GM21367 (cell line): ENCODE measurements at regions not wholly inside any gene's neighbourhood (a gene's known extent, or its start where the extent isn't known, plus 50 kb on each side); places are given as distances from the start of the nearest gene placed in this dataset.
"Not testable (repeated sequence)": the region's sequence is repeated elsewhere in the genome, so short reads cannot be mapped to it uniquely, and the experiment has no call there.

Experiments used
- ATAC-seq: cut with Tn5 transposase; IDR thresholded peaks from one replicate; pipeline ENCODE4 v1.9.1; 2021; ENCODE audit not compliant: unreplicated experiment

DNA sequence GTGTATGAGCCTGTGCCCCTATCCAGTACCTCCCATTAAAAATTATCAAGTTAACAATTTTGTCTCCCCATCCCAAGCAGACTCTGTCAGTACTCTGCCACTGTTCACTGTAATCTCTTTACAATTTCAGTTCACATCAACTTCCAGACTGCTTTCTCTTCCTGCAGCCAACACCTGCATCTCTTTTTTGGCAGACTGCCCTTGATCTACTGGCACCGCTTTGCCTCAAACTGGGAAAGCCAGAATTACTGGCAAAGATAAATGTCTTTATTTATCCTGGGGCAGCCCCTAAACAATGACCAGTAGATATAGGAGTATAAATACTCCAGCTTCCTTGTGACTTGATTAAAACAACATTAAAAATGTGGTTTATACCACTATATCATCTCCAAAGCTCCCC lies 494.1 kb downstream of the ZNF385D start:
- ATAC-seq = no peak

DNA sequence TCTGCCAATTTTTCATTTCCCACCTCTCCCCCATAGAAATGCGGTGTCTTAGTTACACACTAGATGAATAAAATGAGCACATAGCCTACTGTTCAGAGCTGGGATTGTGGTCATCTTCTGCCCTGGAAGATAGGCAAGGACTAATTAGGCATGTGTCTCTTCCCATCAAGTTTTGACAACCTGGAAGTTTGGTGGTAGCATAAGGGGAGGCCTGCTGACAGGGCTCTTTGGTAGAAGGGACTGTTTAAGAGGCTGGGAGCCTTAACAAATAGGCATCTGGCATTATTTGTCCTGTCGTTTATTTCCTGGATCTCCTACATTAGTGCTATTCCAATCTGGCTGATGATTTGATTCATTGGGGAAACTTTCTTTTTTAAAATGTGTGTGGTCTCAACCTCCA lies 512.3 kb downstream of the ZNF385D start:
- ATAC-seq = no peak

DNA sequence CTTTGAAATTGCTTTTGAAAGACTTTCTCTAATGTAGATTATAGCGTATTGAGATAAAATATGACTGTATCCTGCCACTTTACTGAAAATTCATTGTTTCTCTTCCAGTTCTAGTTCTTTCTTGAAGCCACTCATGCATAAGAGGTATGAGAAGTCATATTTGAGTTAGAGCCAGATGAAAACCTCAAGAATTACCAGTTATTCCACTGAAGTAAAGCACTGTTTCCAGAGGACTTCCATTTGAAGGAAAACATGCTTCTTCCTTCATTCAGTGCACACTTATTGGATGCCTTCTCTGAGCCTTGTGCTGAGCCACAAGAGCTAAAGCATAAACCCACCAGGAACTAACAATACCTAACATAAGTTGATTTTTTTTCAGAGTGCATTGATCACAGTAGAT lies 513.4 kb downstream of the ZNF385D start:
- no peak for ATAC-seq

DNA sequence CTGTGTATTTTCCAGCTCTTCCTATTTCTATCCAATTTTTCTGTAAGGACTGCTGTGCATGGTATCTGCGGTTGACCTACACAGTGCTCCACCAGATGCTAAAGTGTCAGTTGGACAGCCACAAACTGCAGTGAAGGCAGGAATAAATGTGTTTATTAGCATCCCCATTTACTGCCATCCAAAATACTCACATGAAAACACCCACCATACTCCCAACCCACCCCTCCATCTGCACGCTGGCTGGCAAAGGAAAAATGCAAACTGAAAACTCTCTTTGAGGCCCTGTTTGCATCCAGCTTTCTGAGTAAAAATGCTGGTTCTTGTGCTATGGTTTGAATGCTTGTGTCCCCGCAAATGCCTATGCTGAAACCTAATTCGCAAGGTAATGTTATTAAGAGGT lies 515.5 kb downstream of the ZNF385D start:
- ATAC-seq = no peak

DNA sequence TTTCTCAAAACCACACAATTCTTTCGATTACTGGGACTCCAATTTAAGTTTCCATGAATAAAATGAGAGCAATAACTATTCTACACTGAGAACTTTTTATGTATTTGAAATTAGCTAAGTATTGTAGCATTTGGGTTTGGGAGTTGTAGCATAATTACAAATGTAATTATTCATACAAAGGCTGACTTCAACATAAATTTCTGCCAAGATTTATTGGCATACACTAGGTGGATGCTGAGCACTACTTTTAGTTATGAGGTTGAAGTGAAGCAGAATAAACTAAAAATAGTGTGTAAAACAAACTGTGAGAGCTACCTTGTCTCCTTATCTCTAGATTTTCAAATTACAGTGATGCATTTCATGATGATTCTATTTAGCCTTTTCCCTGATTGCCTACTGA lies 516.1 kb downstream of the ZNF385D start:
- ATAC-seq = no peak

DNA sequence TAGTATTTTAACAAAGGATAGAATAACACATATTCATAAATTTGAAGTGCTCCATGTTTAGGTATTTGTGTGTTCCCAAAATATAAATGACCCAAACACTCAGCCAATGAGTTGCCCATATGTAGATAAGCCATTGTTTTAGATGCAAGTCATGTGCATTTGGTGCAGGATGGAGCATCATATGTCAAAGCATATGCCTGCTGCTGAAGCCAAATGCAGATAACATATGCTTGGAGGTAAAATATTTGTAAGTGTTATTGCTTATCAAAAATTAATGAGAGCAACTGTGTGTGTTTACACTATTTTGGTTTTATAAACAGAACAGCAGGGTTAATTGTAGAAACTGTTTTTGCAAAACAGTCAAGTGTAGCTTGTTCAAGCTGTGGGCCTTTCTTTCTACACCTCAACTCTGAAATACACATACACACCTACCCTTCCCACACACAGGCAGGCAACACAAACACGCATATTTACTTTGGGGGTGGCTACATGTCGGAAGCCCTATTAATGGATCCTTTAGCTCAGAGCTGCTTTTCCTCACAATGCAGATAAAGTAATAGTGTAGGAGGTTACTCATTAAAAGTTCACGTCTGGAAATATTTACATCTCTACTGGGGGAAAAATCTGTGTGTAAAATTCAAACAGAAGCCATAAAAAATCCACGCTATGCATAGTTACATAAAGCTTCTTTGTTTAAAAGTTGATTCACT lies 521.4 kb downstream of the ZNF385D start:
- ATAC-seq = no peak

DNA sequence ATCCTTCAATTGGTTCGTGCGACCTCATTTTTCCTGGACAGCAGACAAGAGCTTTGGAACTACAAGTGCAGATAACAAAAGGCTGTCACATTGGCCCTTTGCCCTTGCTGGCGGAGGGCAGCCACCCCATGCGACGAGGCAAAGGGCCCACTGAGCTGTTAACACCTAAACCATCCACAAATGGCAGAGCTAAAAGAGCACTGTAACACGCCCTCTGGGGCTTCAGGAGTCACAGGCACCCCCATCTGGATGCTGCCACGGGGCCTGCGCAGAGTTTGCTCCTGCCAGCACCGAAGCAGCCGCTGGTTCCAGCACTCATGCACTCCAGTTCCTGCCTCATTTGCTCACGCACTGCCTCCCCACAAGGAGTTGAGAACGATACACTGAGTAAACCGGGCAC lies 524.9 kb downstream of the ZNF385D start:
- ATAC-seq = no peak

DNA sequence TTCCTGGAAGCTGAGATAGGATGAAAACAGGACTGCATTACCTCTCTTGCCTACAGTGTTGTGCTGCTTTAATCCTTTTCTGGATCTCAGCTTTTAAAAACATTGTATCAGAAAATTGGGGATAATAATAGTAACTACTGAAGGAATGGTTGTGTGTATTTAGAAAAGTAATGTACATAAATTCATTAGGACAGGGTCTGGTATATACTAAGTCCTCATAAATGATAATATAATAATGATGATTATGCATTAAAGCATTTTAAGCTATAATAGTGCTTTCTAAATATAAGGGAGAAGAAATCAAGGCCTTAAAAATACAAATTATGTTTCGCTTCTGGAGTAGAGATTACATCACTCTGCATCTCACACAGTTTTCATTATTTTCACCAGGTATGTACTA lies 530.1 kb downstream of the ZNF385D start:
- no peak for ATAC-seq

DNA sequence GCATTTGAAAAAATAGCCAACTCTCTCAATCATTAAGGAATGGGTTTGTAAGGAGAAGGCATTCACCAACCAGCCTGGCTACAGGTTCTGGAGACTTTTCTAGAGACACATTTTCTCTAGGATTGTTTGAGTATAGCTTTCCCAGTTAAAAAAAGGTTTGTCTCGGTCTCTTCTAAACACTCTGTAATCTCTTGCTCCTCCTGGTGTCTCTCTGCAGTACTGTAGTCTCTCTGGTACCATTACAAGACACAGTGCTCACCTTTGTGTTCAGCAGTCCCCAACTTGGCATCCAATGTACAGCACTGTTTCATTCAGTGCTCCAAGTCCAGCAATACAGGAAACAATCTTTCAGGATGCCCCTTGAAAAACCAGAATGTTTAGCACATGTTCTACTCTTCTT lies 534.4 kb downstream of the ZNF385D start:
- ATAC-seq = no peak

DNA sequence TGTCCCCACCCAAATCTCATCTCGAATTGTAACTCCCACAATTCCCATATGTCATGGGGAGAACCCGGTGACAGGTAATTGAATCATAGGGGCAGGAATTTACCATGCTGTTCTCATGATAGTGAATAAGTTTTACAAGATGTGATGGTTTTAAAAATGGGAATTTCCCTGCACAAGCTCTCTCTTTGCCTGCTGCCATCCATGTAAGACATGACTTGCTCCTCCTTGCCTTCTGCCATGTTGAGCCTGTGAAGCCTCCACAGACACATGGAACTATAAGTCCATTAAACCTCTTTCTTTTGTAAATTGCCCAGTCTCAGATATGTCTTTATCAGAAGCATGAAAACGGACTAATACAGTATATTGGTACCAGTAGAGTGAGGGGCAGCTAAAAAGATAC lies 546.9 kb downstream of the ZNF385D start:
- not testable (repeated sequence) for ATAC-seq

DNA sequence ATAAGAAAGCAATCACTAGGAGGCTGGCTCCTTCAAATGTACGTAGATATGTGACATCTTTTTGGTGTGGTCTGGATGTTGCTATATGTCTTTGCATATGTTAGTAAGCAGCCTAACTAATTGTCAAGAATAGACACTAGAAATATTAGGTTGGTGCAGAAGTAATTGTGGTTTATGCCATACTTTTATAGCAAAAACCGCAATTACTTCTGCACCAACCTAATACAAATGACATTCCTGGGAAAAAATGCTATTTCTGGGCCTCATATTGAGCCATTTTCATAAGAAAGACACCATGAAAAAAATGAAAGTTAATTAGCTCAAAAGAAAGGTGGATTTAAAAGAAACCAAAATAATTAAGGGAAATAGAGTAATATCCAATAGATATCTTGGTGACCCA lies 555.8 kb downstream of the ZNF385D start:
- no peak for ATAC-seq

DNA sequence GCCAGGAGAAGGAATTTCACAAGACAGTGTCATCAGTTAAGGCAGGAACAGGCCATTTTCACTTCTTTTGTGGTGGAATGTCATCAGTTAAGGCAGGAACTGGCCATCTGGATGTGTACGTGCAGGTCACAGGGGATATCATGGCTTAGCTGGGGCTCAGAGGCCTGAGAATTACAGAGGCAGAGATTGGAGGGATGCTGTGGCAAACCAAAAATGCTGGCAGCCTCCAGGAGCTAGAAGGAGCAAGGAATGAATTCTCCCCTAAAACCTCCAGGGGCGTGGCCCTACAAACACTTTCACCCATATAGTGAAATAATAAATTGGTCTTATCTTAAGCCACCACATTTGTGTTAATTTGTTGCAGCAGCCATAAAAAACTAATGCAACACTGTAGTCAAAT lies 557.0 kb downstream of the ZNF385D start:
- not testable (repeated sequence) for ATAC-seq

DNA sequence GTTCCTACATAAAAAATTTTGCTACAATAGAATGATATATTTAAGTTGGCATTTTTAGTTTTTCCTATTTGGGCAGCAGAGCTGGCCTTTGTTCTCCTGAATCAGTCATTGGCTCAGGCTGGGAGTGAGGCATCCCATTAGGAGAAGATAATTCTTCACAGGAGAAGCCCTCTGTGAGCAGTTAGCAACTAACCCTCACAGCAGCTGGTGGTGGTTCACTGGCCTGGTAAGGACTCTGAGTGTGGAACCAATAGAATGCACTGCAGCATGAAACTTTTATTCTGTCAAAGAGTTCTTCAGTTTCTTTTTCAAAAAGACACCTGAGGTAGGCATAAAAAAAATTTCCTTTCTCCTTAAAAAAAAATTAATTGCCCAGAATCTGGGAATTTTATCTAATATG lies 562.6 kb downstream of the ZNF385D start:
- ATAC-seq = no peak

DNA sequence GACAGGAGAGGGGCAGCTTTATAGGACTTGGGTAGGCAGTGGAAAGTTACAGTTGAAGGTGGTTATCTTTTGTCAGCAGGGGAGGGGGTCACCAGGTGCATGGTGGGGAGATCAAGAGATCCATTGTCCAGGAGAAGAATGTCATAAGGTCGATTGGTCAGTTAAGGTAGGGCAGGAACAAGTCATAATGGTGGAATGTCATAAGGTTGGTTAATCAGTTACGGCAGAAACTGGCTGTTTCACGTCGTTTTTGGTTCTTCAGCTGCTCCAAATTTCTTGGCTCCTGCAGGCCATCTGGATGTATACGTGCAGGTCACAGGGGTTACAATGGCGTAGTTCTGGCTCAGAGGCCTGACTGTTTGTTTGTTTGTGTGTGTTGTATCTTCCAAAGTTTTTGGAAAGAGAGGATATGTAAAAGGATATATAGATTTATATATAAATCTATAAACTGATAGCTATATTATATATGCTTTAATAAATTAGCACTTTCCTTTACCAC lies 565.1 kb downstream of the ZNF385D start:
- no peak for ATAC-seq

DNA sequence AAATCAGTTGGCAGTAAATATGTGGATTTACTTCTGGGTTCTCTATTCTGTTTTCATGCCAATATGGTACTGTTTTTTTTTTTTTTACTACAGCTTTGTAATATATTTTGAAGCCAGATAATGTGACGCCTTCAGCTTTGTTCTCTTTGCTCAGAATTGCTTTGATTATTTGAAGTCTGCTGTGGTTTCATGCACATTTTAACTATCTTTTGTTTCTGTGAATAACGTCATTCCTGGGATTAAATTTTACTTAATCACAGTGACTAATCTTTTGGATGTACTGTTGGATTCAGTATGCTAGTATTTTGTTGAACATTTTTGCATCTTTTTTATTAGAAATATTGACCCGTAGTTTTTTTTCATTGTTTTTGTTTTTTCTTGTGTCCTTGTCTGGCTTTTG lies 576.5 kb downstream of the ZNF385D start:
- ATAC-seq = no peak

DNA sequence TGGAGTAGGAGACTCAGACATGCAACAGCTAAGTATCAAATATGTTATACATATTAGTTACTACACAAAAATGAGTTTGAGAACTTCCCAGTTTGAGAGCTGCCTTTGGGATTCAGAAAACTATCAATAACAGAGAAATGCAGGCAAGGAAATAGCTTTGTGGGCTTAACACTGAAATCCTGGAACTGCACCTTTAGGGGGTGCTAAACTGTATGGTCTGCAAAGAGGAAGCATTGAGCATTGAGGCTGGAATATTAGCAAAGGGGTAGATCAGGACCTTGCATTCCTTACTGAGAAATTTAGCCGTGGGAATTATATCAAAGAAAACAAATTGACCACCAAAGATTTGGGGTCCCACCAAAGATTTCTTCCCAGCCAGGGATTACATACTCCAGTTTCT lies 580.0 kb downstream of the ZNF385D start:
- peak; percentile 60 for ATAC-seq

DNA sequence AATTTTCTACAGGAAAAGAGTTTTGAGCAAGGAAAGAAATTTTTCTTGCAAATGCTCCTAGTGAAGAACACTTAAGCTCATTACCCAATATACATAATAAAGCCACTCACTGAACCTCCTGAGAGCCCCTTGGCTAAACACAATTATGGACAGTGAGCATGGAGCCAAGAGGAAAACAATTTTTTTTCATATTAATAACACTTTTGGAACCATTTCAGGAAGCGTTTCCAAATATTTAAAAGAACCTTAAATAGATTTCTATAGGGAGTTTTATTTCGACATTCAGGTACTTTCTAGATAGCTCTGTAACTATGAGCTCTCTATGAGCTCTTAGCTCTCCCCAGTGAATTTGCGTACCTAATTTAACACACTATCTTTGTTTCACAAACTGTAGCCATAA lies 581.1 kb downstream of the ZNF385D start:
- no peak for ATAC-seq

DNA sequence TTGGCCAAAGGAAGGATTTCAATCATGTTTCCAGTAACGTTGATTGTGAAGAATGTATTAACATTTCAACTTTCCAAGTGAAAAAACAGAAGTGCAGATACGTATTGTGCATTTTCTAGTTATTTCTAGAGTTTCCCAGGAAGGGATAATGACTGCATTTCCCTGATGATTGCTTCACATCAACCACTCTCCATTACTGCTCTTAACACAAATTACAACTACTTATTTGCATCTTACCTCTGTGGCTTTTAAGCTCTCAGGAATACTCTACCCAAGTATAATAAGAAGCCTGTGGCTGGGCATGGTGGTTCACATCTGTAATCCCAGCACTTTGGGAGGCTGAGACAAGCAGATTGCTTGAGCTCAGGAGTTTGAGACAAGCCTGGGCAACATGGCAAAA lies 582.5 kb downstream of the ZNF385D start:
- ATAC-seq = no peak

DNA sequence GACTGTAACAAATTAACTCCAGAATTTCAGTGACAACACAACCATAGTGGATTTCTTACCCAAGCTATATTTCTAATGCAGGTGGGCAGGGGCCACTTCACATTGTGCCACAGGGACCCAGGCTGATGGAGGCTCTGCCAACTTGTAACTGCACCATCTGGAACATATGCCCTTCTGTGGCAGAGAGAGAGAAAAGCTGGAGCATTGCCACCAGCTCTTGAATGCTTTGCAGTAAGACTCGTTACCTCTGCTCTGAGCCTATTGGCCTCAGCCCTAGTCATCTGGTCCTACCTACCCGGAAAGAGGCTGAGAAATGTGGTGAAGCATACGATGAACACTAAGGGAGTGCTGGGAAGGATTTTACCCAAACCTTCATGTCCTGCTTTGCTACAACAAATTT lies 587.1 kb downstream of the ZNF385D start:
- ATAC-seq = no peak

DNA sequence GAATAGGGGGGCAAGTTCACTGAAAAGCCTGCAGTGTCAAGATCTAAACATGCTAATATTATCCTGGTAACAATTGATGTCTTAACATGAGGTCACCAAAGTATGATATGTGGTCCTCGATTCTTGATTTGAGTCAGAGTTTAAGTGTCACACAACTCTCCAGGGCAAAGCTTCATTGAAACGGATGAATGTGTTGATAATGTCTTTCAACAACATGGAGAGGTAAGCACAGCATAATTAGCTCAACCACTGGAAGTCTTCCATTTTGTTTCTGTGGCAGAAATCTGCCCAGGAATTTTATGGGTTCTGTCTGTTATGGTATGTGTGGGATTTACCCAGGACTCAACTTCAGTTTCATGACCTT lies 591.5 kb downstream of the ZNF385D start:
- no peak for ATAC-seq

DNA sequence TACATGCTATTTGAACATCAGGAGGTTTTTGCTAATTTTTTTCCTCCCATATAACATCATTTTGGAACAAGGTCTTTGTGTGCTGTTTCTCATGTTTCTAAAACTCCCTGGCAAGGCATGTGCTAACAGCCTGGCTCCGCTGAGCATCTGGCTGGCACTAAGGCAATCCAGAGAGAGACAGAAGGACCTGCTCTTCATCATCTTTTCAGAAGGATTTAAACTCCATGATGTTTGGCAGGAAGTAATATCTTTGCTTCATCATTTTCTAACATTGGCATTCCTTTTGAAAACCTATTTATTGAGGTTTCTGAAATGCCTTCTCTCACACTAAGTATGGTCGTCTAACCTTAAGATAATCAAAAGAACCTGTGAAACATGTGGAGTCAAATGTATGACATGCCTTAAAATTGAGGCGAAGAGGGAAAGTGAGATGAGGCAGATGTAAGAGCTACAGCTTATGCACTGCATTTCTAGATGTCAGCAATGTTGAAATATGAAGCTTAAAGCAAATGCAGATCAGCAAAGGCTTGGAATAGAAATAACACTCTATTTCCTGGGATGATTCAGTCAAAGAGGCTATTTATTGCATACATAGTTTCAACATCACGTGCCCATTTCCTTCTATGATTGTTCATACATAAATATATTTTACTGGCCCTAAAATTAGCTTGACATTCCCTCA lies 592.0 kb downstream of the ZNF385D start:
- no peak for ATAC-seq

DNA sequence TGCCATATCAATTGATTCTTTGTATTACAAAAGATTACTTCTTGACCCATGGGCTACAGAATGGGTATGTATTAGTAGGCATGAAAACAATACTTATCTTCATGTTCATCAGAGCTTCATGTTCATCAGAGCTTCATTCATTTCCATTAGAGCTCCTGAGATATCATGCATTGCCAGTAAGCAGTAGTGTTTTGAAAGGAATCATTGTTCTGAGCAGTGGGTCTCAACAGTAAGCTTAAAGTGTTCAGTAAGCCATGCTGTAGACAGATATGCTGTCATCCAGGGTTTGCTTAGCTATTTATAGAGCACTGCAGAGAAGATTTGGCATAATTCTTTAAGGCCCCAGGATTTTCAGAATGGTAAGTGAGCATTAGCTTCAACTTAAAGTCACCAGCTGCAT lies 596.1 kb downstream of the ZNF385D start:
- no peak for ATAC-seq

DNA sequence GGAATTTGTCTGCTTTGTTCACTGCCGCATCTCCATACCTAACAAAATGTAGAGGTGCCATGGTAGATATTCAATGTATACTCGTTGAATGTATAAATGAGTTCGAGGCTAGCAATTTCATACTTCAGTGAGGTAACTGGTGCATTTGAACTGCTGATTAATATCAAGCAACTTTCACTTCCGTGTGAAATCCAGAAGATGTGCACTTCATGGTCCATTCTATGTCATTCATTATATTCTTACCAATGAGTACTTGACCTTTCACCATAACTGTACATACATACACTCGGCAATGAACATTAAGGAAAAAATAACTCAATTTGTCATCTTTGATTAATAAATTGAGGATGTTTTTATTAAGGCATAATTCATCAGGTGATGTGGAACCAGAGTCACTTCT lies 598.5 kb downstream of the ZNF385D start:
- no peak for ATAC-seq
